Psoas muscle (tissue), 7 donors: ENCODE measurements at regions not wholly inside any gene's neighbourhood (a gene's known extent, or its start where the extent isn't known, plus 50 kb on each side); places are given as distances from the start of the nearest gene placed in this dataset.

Experiments used
- ATAC-seq, 4 donors: fragments of 200-7000 bp; cut with Tn5 transposase; one replicate each; pipeline ENCODE4 v1.9.1; 2020; ENCODE audit warnings: moderate library complexity in 3 of 4, mild to moderate bottlenecking in 2 of 4
- DNase-seq, 2 donors: peaks; one replicate each; pipeline ENCODE4 v3.0.0-alpha.2; 2020
- H3K27ac ChIP-seq: fragments of 200-600 bp; one replicate; pipeline ENCODE4 v1.8.0; 2022
- H3K27me3 ChIP-seq, 3 donors: fragments of 200-600 bp in 1 of 3; one replicate each; pipeline versions ENCODE4 v1.6.1 to v1.8.0; 2013 to 2022; ENCODE audit warnings: low read length in 2 of 3, mild to moderate bottlenecking in 2 of 3, moderate library complexity in 1 of 3; ENCODE audit not compliant: insufficient read depth in 3 of 3
- H3K36me3 ChIP-seq, 2 donors: fragments of 200-600 bp in 1 of 2; one replicate each; pipeline versions ENCODE4 v1.6.1 to v1.8.0; 2013 to 2022; ENCODE audit warnings: low read depth in 1 of 2, mild to moderate bottlenecking in 1 of 2, moderate library complexity in 1 of 2; ENCODE audit not compliant: insufficient read depth in 1 of 2
- H3K4me1 ChIP-seq: fragments of 200-600 bp; one replicate; pipeline ENCODE4 v1.8.0; 2022
- H3K4me3 ChIP-seq: fragments of 200-600 bp; one replicate; pipeline ENCODE4 v1.8.0; 2022; ENCODE audit warnings: mild to moderate bottlenecking
- H3K9me3 ChIP-seq: fragments of 200-600 bp; one replicate; pipeline ENCODE4 v1.8.0; 2022
- WGBS, 3 donors: extraction: QIAGEN DNeasy Blood & Tissue Kit; methylation state at CpG; one replicate each; pipeline versions ENCODE4 v1.1.6 to v1.1.7; 2013; 5-methylcytosine and 5-hydroxymethylcytosine counted together
- intact Hi-C, 2 donors: fragments of 100-400 bp; cut with DNase I; formaldehyde crosslinking; loops; one replicate each; pipeline versions ENCODE4 v1.11.0 to v1.14.2; 2022
- TF ChIP-seq, protein P1 (sequence below): fragments of 200-600 bp; IDR thresholded peaks from one replicate; pipeline ENCODE4 v1.8.0; 2022; ENCODE audit warnings: antibody characterized with exemption
- donor health status: healthy with polysubstance abuse.
- donor health status: DM: no; HTN: no; CAD: no; lungs with moderate emphysema.
- donor health status: Bipolar disorder and iron deficiency.
- donor health status: healthy.
- donor health status: DM: yes; HTN: yes; CAD: no.
- donor health status: DM: no; HTN: no; CAD: no.
- donor health status: DM: yes; HTN: yes; CAD: no.

DNA sequence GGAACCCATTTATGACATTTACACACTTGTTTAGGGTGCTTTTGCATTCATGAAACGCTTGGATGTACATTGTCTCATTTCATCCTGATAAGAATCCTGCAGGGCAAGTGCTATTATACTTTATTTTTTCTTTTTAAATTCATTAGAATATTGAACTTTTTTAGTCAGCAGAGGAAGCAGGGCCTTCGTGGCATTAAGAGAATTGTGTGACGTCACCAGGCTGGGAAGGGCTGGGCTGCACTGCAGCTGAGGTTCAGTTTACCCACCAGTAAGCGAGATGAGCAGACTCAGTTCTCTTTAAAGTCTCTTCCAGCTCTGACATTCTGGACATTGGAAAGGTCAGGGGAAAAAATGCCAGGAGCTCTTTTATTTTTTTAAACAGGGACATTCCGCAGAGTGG, 159.0 kb downstream of the MRM1 start:
- no peaks in the 10 kb centered on the region for H3K4me1 ChIP-seq
- intact Hi-C loops, result no loop called here
- H3K36me3 ChIP-seq, result no peaks in the 10 kb centered on the region
- H3K9me3 ChIP-seq, result no peaks in the 10 kb centered on the region
- peak in 1 of 2 donors; percentile 2 for DNase-seq
- H3K4me3 ChIP-seq, result no peak overlapping the region
- peaks cover 0 to 40% (median 2%) of the 10 kb centered on the region in 3 donors for H3K27me3 ChIP-seq
- ATAC-seq, result no peak
- TF ChIP-seq, protein P1, sequence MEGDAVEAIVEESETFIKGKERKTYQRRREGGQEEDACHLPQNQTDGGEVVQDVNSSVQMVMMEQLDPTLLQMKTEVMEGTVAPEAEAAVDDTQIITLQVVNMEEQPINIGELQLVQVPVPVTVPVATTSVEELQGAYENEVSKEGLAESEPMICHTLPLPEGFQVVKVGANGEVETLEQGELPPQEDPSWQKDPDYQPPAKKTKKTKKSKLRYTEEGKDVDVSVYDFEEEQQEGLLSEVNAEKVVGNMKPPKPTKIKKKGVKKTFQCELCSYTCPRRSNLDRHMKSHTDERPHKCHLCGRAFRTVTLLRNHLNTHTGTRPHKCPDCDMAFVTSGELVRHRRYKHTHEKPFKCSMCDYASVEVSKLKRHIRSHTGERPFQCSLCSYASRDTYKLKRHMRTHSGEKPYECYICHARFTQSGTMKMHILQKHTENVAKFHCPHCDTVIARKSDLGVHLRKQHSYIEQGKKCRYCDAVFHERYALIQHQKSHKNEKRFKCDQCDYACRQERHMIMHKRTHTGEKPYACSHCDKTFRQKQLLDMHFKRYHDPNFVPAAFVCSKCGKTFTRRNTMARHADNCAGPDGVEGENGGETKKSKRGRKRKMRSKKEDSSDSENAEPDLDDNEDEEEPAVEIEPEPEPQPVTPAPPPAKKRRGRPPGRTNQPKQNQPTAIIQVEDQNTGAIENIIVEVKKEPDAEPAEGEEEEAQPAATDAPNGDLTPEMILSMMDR, result no peak
- H3K27ac ChIP-seq, result no peak overlapping the region
- WGBS, 3 donors, result 50 to 56% (median 53%) methylated on average over 5 of the region's 5 CpGs

- Histone ChIP-seq H3K27ac (no peak overlapping the region), H3K36me3 (no peaks in the 10 kb centered on the region), H3K4me1 (no peaks in the 10 kb centered on the region), H3K9me3 (no peaks in the 10 kb centered on the region), H3K4me3 (no peak overlapping the region), H3K27me3 (peaks cover 0 to 48% (median 6%) of the 10 kb centered on the region in 3 donors)
- ATAC-seq (no peak), DNase-seq (peak in 1 of 2 donors; percentile 13)
- WGBS, 3 donors, result 39 to 55% (median 50%) methylated on average over 26 of the region's 26 CpGs
- intact Hi-C loops, result no loop called here
- TF ChIP-seq, protein P1, result no peak
Measured at GRCh38 chr17:36761203-36761950, 160.0 kb downstream of the MRM1 start.

- Histone ChIP-seq H3K36me3 (no peaks in the 10 kb centered on the region), H3K4me1 (no peaks in the 10 kb centered on the region), H3K27me3 (peaks cover 0 to 55% (median 11%) of the 10 kb centered on the region in 3 donors), H3K4me3 (no peak overlapping the region), H3K9me3 (no peaks in the 10 kb centered on the region), H3K27ac (no peak overlapping the region)
- no peak for ATAC-seq
- DNase-seq, result no peak
- WGBS, 3 donors, result 32 to 36% (median 32%) methylated on average over 18 of the region's 18 CpGs
- TF ChIP-seq, protein P1, result no peak
- intact Hi-C loops, result no loop called here
Measured at GRCh38 chr17:36765436-36766043, 164.2 kb downstream of the MRM1 start.

DNA sequence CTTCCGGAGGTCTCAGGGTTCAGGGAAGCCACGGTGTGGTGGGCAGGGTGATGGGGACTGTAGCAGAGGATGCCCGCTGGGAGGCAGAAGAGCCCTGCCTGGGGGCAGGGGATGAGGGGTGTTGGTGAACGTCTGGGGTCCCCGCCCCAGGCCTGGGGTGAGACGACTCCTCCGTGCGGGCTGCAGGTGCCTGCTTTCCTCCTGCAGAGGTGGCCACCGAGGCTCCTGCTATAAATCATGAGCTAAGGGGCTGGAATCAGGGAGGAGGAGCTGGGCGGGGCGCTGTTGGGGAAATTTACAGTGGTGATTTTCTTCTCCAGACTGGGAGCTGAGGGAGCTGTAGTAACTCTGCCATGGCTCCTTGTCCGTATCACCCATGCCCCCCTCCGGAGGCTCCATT, 167.0 kb downstream of the MRM1 start:
- WGBS, 3 donors, result 14 to 20% (median 17%) methylated on average over 13 of the region's 13 CpGs
- intact Hi-C loops, result no loop called here
- H3K27me3 ChIP-seq, result peaks cover 0 to 61% (median 11%) of the 10 kb centered on the region in 3 donors
- no peak overlapping the region for H3K27ac ChIP-seq
- no peak for DNase-seq
- TF ChIP-seq, protein P1, result no peak
- no peaks in the 10 kb centered on the region for H3K4me1 ChIP-seq
- no peak for ATAC-seq
- no peak overlapping the region for H3K4me3 ChIP-seq
- no peaks in the 10 kb centered on the region for H3K36me3 ChIP-seq
- H3K9me3 ChIP-seq, result no peaks in the 10 kb centered on the region
